Ovary (tissue), 7 donors: ENCODE measurements at regions not wholly inside any gene's neighbourhood (a gene's known extent, or its start where the extent isn't known, plus 50 kb on each side); places are given as distances from the start of the nearest gene placed in this dataset.
"Not testable (repeated sequence)": the region's sequence is repeated elsewhere in the genome, so short reads cannot be mapped to it uniquely, and the experiment has no call there.

Experiments
- DNase-seq, 5 donors: peaks; one replicate each; pipeline ENCODE4 v3.0.0-alpha.2; 2019 to 2020
- H3K27ac ChIP-seq, 2 donors: fragments of 200-600 bp; one replicate each; pipeline versions ENCODE4 v1.5.1 to v1.8.0; 2019 to 2022
- H3K27me3 ChIP-seq: fragments of 200-600 bp; one replicate; pipeline ENCODE4 v1.8.0; 2022
- H3K36me3 ChIP-seq: fragments of 200-600 bp; sonication (generic); one replicate; pipeline ENCODE4 v1.5.1; 2019
- H3K4me1 ChIP-seq: one replicate; pipeline ENCODE4 v1.8.1; 2013; ENCODE audit warnings: mild to moderate bottlenecking, moderate library complexity; ENCODE audit not compliant: insufficient read depth
- H3K4me3 ChIP-seq: fragments of 200-600 bp; sonication (generic); one replicate; pipeline ENCODE4 v1.5.1; 2017
- H3K9me3 ChIP-seq, 2 donors: fragments of 200-600 bp in 1 of 2; sonication (generic) in 1 of 2; one replicate each; pipeline versions ENCODE4 v1.5.1 to v1.8.1; 2013 to 2019; ENCODE audit warnings: mild to moderate bottlenecking in 1 of 2, moderate library complexity in 1 of 2
- CTCF ChIP-seq, 3 donors: fragments of 450-650 bp in 2 of 3; fragments of 200-600 bp in 1 of 3; IDR thresholded peaks; one replicate each; pipeline versions ENCODE4 v1.5.1 to v1.8.0; 2016 to 2022; ENCODE audit warnings: antibody characterized with exemption in 3 of 3, mild to moderate bottlenecking in 1 of 3
- EP300 ChIP-seq: sonication (generic); formaldehyde crosslinking; IDR thresholded peaks from one replicate; pipeline ENCODE4 v1.6.1; 2017; ENCODE audit warnings: antibody characterized with exemption
- POLR2A ChIP-seq: fragments of 450-650 bp; IDR thresholded peaks from one replicate; pipeline ENCODE4 v1.6.1; 2017; ENCODE audit warnings: antibody characterized with exemption, mild to moderate bottlenecking, moderate library complexity
- WGBS, 3 donors: extraction: QIAGEN DNeasy Blood & Tissue Kit in 1 of 3; methylation state at CpG; one replicate each; pipeline versions ENCODE4 v1.1.5 to v1.1.7; 2013 to 2017; 5-methylcytosine and 5-hydroxymethylcytosine counted together
- intact Hi-C, 4 donors: fragments of 100-400 bp; cut with DNase I; formaldehyde crosslinking; loops; one replicate each; pipeline versions ENCODE4 v1.11.0 to v1.15.1; 2022 to 2023
- donor health status: DM: no; HTN: no; CAD: no; lungs with moderate emphysema.
- donor health status: DM: no; HTN: no; CAD: no.
- donor health status: Bipolar disorder and iron deficiency.
- donor health status: DM: no; HTN: no; CAD: no.
- donor health status: DM: yes; HTN: yes; CAD: no.

- H3K9me3 ChIP-seq: no peaks in the 10 kb centered on the region
- WGBS, 3 donors: 62 to 77% (median 76%) methylated on average over 3 of the region's 3 CpGs
- H3K4me3 ChIP-seq: no peak overlapping the region
- H3K4me1 ChIP-seq: no peaks in the 10 kb centered on the region
- no peak for DNase-seq
- no peak for TF ChIP-seq EP300
- TF ChIP-seq POLR2A: no peak
- no peak for TF ChIP-seq CTCF (IDR thresholded peaks at IDR 0.05)
- H3K36me3 ChIP-seq: no peaks in the 10 kb centered on the region
- intact Hi-C loops: no loop called here
- no peaks in the 10 kb centered on the region for H3K27me3 ChIP-seq
- H3K27ac ChIP-seq: no peak overlapping the region
Observed at GRCh38 chr13:47707414-47707813, 293.7 kb downstream of the SUCLA2 start.

- Histone ChIP-seq H3K27ac (no peak overlapping the region), H3K4me1 (no peaks in the 10 kb centered on the region), H3K36me3 (no peaks in the 10 kb centered on the region), H3K27me3 (no peaks in the 10 kb centered on the region), H3K9me3 (no peaks in the 10 kb centered on the region), H3K4me3 (no peak overlapping the region)
- intact Hi-C loops: no loop called here
- no peak for DNase-seq
- WGBS, 3 donors: 25 to 60% (median 36%) methylated on average over 4 of the region's 4 CpGs
- TF ChIP-seq CTCF (IDR thresholded peaks at IDR 0.05): no peak
- no peak for TF ChIP-seq EP300
- TF ChIP-seq POLR2A: no peak
Observed at GRCh38 chr13:47705185-47705584, 295.9 kb downstream of the SUCLA2 start.

GRCh38 chr13:47696674-47697073 is 304.4 kb downstream of the SUCLA2 start:
- H3K4me1 ChIP-seq: no peaks in the 10 kb centered on the region
- no peaks in the 10 kb centered on the region for H3K9me3 ChIP-seq
- H3K27me3 ChIP-seq: no peaks in the 10 kb centered on the region
- intact Hi-C loops: no loop called here
- H3K36me3 ChIP-seq: no peaks in the 10 kb centered on the region
- no peak for TF ChIP-seq POLR2A
- no peak for TF ChIP-seq CTCF (IDR thresholded peaks at IDR 0.05)
- no peak for TF ChIP-seq EP300
- DNase-seq: no peak
- H3K27ac ChIP-seq: no peak overlapping the region
- H3K4me3 ChIP-seq: no peak overlapping the region
- WGBS, 3 donors: 60 to 81% (median 78%) methylated on average over 3 of the region's 3 CpGs

GRCh38 chr13:47687577-47687976 is 313.5 kb downstream of the SUCLA2 start:
- no peak overlapping the region for H3K27ac ChIP-seq
- no peak overlapping the region for H3K4me3 ChIP-seq
- 6 to 22% (median 11%) methylated on average over 2 of the region's 2 CpGs for WGBS, 3 donors
- no peak for TF ChIP-seq EP300
- TF ChIP-seq CTCF (IDR thresholded peaks at IDR 0.05): no peak
- TF ChIP-seq POLR2A: no peak
- H3K36me3 ChIP-seq: no peaks in the 10 kb centered on the region
- no peaks in the 10 kb centered on the region for H3K9me3 ChIP-seq
- H3K4me1 ChIP-seq: no peaks in the 10 kb centered on the region
- intact Hi-C loops: no loop called here
- no peak for DNase-seq
- H3K27me3 ChIP-seq: no peaks in the 10 kb centered on the region

- H3K27ac ChIP-seq, DNase-seq, H3K4me1 ChIP-seq, intact Hi-C loops, H3K27me3 ChIP-seq, H3K4me3 ChIP-seq, H3K9me3 ChIP-seq, H3K36me3 ChIP-seq: not testable (repeated sequence)
- 89 to 92% (median 90%) methylated on average over 2 of the region's 2 CpGs for WGBS, 3 donors
Observed at GRCh38 chr13:47685156-47685555, 315.9 kb downstream of the SUCLA2 start.
